ENCODE measurements at regions not wholly inside any gene's neighbourhood (a gene's known extent, or its start where the extent isn't known, plus 50 kb on each side); places are given as distances from the start of the nearest gene placed in this dataset.

DNA sequence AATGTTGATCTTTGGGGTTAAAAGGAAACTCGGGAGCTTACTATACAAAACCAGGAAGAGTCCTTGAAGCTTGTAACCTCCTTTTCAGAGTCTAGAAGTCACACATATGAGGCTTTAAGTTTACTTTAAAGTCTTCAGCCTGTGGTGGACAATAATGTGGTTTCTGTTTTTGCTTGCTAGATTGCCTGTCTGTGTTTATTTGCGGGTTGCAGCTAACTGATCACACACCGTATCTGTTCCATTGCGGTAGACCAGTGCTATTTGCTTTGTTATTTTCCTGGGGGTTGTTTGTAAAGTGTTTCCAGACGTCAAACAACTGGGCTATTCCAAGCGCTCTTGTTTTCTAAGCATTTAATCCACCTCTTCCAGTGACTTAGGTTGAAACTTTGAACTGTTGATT, 143.0 kb upstream of the GYPA start:
- in situ Hi-C loops (cut with MboI), result no loop called here
- no peak for FAIRE-seq

DNA sequence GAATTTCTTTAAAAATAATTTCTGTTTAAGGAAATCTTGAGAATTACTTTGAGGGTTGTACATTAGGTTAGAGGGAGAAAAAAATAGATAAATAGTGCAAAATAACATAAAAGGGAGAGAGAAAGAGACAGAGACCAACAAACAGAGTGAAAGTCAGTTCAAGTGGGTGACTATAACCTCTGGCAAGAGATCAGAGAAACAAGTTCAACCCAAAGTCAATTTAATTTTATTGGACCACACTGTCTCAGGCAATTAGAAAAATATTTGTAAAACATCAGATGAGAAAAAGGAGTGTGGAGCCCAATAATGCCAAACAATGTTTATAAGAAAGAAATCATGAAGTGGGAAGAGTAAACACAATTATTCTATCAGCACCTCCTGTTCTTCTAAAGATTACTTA, 143.5 kb upstream of the GYPA start:
- FAIRE-seq, result no peak
- in situ Hi-C loops (cut with MboI), result no loop called here
- TF ChIP-seq ESRRA (IDR thresholded peaks at IDR 0.05; ENCODE audit: borderline replicate concordance, low read depth), result no peak
- TF ChIP-seq, protein P1, sequence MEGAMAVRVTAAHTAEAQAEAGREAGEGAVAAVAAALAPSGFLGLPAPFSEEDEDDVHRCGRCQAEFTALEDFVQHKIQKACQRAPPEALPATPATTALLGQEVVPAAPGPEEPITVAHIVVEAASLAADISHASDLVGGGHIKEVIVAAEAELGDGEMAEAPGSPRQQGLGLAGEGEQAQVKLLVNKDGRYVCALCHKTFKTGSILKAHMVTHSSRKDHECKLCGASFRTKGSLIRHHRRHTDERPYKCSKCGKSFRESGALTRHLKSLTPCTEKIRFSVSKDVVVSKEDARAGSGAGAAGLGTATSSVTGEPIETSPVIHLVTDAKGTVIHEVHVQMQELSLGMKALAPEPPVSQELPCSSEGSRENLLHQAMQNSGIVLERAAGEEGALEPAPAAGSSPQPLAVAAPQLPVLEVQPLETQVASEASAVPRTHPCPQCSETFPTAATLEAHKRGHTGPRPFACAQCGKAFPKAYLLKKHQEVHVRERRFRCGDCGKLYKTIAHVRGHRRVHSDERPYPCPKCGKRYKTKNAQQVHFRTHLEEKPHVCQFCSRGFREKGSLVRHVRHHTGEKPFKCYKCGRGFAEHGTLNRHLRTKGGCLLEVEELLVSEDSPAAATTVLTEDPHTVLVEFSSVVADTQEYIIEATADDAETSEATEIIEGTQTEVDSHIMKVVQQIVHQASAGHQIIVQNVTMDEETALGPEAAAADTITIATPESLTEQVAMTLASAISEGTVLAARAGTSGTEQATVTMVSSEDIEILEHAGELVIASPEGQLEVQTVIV (CRISPR knock-in tag; IDR thresholded peaks at IDR 0.05; ENCODE audit: borderline replicate concordance), result no peak
- no peak for TF ChIP-seq NR2F6 (CRISPR knock-in tag; IDR thresholded peaks at IDR 0.05)
- no peak for TF ChIP-seq MCM5 (IDR thresholded peaks at IDR 0.05; ENCODE audit: low read depth)
- TF ChIP-seq, protein P2, sequence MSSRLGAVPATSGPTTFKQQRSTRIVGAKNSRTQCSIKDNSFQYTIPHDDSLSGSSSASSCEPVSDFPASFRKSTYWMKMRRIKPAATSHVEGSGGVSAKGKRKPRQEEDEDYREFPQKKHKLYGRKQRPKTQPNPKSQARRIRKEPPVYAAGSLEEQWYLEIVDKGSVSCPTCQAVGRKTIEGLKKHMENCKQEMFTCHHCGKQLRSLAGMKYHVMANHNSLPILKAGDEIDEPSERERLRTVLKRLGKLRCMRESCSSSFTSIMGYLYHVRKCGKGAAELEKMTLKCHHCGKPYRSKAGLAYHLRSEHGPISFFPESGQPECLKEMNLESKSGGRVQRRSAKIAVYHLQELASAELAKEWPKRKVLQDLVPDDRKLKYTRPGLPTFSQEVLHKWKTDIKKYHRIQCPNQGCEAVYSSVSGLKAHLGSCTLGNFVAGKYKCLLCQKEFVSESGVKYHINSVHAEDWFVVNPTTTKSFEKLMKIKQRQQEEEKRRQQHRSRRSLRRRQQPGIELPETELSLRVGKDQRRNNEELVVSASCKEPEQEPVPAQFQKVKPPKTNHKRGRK (tag; IDR thresholded peaks at IDR 0.05), result no peak
- TF ChIP-seq, protein P3, sequence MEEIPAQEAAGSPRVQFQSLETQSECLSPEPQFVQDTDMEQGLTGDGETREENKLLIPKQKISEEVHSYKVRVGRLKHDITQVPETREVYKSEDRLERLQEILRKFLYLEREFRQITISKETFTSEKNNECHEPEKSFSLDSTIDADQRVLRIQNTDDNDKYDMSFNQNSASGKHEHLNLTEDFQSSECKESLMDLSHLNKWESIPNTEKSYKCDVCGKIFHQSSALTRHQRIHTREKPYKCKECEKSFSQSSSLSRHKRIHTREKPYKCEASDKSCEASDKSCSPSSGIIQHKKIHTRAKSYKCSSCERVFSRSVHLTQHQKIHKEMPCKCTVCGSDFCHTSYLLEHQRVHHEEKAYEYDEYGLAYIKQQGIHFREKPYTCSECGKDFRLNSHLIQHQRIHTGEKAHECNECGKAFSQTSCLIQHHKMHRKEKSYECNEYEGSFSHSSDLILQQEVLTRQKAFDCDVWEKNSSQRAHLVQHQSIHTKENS (CRISPR knock-in tag; IDR thresholded peaks at IDR 0.05), result no peak
- TF ChIP-seq SRF (CRISPR knock-in tag; IDR thresholded peaks at IDR 0.05), result no peak

More for the DNA sequence above, 143.0 kb upstream of the GYPA start:
- H2AFZ ChIP-seq (ENCODE audit: low read depth, low read length), result no peak overlapping the region
- H3K4me2 ChIP-seq (ENCODE audit: insufficient read depth, low read length), result no peak overlapping the region
- H3K27ac ChIP-seq (ENCODE audit: extremely low read depth, low read depth, low read length), result no peak overlapping the region
- no peaks in the 10 kb centered on the region for H3K9me1 ChIP-seq (ENCODE audit: control insufficient read depth, insufficient read depth, low read length)
- no TSS peak for BruUV-seq (replicated peaks)
- no peaks in the 10 kb centered on the region for H3K4me1 ChIP-seq (replicated peaks in 1 of 2; ENCODE audit: control insufficient read depth in 2 of 2, insufficient read depth in 2 of 2, low read length in 2 of 2)
- ATAC-seq (no peak), DNase-seq (ENCODE audit: extremely low read depth in 1 of 4, low spot score in 3 of 4) (no peak)
- intact Hi-C loops (cut with micrococcal nuclease), result no loop called here
- ChIA-PET CTCF (ENCODE audit: low intra/inter-chr PET ratio) (no interaction called here), POLR2A (no interaction called here)
- TF ChIP-seq PCBP1 (IDR thresholded peaks at IDR 0.05; ENCODE audit: low read depth, low read length, poor library complexity, severe bottlenecking), result no peak
- TF ChIP-seq ZBTB7A (IDR thresholded peaks at IDR 0.05; ENCODE audit: borderline replicate concordance, control insufficient read depth, low read depth, low read length), result no peak
- no peak for TF ChIP-seq TAF7 (tag; IDR thresholded peaks at IDR 0.05)
- TF ChIP-seq NUFIP1 (IDR thresholded peaks at IDR 0.05; ENCODE audit: partially characterized antibody), result no peak
- TF ChIP-seq ZNF586 (CRISPR knock-in tag; conservative IDR thresholded peaks at IDR 0.05), result no peak
- TF ChIP-seq, protein P4, sequence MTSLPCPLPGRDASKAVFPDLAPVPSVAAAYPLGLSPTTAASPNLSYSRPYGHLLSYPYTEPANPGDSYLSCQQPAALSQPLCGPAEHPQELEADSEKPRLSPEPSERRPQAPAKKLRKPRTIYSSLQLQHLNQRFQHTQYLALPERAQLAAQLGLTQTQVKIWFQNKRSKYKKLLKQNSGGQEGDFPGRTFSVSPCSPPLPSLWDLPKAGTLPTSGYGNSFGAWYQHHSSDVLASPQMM (CRISPR knock-in tag; IDR thresholded peaks at IDR 0.05), result no peak
- TF ChIP-seq SIRT6 (IDR thresholded peaks at IDR 0.05; ENCODE audit: low read depth, low read length), result no peak
- no peak for TF ChIP-seq TBP (optimal IDR thresholded peaks at IDR 0.05; ENCODE audit: low read depth, low read length)
- no peak for TF ChIP-seq SRSF3 (IDR thresholded peaks at IDR 0.05; ENCODE audit: insufficient read depth, low read length)
- TF ChIP-seq TCF3 (CRISPR knock-in tag; IDR thresholded peaks at IDR 0.05), result no peak
- TF ChIP-seq ZFP36 (IDR thresholded peaks at IDR 0.05; ENCODE audit: low read depth, low read length, partially characterized antibody), result no peak
- H3K79me2 ChIP-seq (ENCODE audit: control insufficient read depth, insufficient read depth, low read length), result no peaks in the 10 kb centered on the region
- H3K9me3 ChIP-seq (replicated peaks; ENCODE audit: control insufficient read depth, insufficient read depth, low read depth, low read length), result no peaks in the 10 kb centered on the region
- H3K36me3 ChIP-seq (ENCODE audit: control insufficient read depth, insufficient read depth, low read length), result no peaks in the 10 kb centered on the region
- no peaks in the 10 kb centered on the region for H4K20me1 ChIP-seq (replicated peaks; ENCODE audit: control insufficient read depth, insufficient read depth, low read length)
- H3K4me3 ChIP-seq, result no peak overlapping the region
- H3K27me3 ChIP-seq (ENCODE audit: control insufficient read depth in 2 of 2, insufficient read depth in 2 of 2, low read length in 2 of 2), result no peaks in the 10 kb centered on the region
- no peak overlapping the region for H3K9ac ChIP-seq (ENCODE audit: insufficient read depth in 1 of 2, low read depth in 2 of 2, low read length in 2 of 2)
- 4% methylated on average over 6 of the region's 6 CpGs for WGBS (ENCODE audit: insufficient coverage, low coverage, missing lambda C conversion rate)

More for the DNA sequence above, 143.5 kb upstream of the GYPA start:
- H3K27me3 ChIP-seq (ENCODE audit: control insufficient read depth in 2 of 2, insufficient read depth in 2 of 2, low read length in 2 of 2), result no peaks in the 10 kb centered on the region
- H3K4me1 ChIP-seq (replicated peaks in 1 of 2; ENCODE audit: control insufficient read depth in 2 of 2, insufficient read depth in 2 of 2, low read length in 2 of 2), result no peaks in the 10 kb centered on the region
- DNase-seq (ENCODE audit: extremely low read depth in 1 of 4, low spot score in 3 of 4), result no peak
- no peaks in the 10 kb centered on the region for H4K20me1 ChIP-seq (replicated peaks; ENCODE audit: control insufficient read depth, insufficient read depth, low read length)
- no peak overlapping the region for H3K27ac ChIP-seq (ENCODE audit: extremely low read depth, low read depth, low read length)
- H3K9me1 ChIP-seq (ENCODE audit: control insufficient read depth, insufficient read depth, low read length), result no peaks in the 10 kb centered on the region
- H3K79me2 ChIP-seq (ENCODE audit: control insufficient read depth, insufficient read depth, low read length), result no peaks in the 10 kb centered on the region
- no TSS peak for BruUV-seq (replicated peaks)
- H3K4me3 ChIP-seq, result no peak overlapping the region
- no peak for ATAC-seq
- ChIA-PET CTCF (ENCODE audit: low intra/inter-chr PET ratio) (no interaction called here), POLR2A (no interaction called here)
- H3K36me3 ChIP-seq (ENCODE audit: control insufficient read depth, insufficient read depth, low read length), result no peaks in the 10 kb centered on the region
- no peak overlapping the region for H3K4me2 ChIP-seq (ENCODE audit: insufficient read depth, low read length)
- no peak overlapping the region for H2AFZ ChIP-seq (ENCODE audit: low read depth, low read length)
- H3K9me3 ChIP-seq (replicated peaks; ENCODE audit: control insufficient read depth, insufficient read depth, low read depth, low read length), result no peaks in the 10 kb centered on the region
- intact Hi-C loops (cut with micrococcal nuclease), result no loop called here
- no peak overlapping the region for H3K9ac ChIP-seq (ENCODE audit: insufficient read depth in 1 of 2, low read depth in 2 of 2, low read length in 2 of 2)
